ENCODE measurements at regions not wholly inside any gene's neighbourhood (a gene's known extent, or its start where the extent isn't known, plus 50 kb on each side); places are given as distances from the start of the nearest gene placed in this dataset.

- no peak for TF ChIP-seq POLR2A (IDR thresholded peaks at IDR 0.05)
- TF ChIP-seq CTCF (IDR thresholded peaks at IDR 0.05) = no peak
These were observed 611.2 kb upstream of the CFAP20DC start for GRCh38 chr3:59660852-59661625.
